Breast epithelium (tissue), 4 donors: ENCODE measurements at regions not wholly inside any gene's neighbourhood (a gene's known extent, or its start where the extent isn't known, plus 50 kb on each side); places are given as distances from the start of the nearest gene placed in this dataset.

Experiments
- DNase-seq, 2 donors: peaks; one replicate each; pipeline ENCODE4 v3.0.0-alpha.2; 2019; ENCODE audit warnings: low spot score in 2 of 2
- H3K27ac ChIP-seq, 2 donors: fragments of 200-600 bp; sonication (generic) in 1 of 2; one replicate each; pipeline ENCODE4 v1.5.1; 2016 to 2019; ENCODE audit warnings: mild to moderate bottlenecking in 1 of 2
- H3K27me3 ChIP-seq, 2 donors: fragments of 200-600 bp; sonication (generic) in 1 of 2; one replicate each; pipeline versions ENCODE4 v1.5.1 to v1.6.0; 2017 to 2019; ENCODE audit warnings: control low read depth in 1 of 2, mild to moderate bottlenecking in 1 of 2
- H3K36me3 ChIP-seq: fragments of 200-600 bp; one replicate; pipeline ENCODE4 v1.5.1; 2019
- H3K4me1 ChIP-seq, 2 donors: fragments of 200-600 bp; sonication (generic); one replicate each; pipeline ENCODE4 v1.5.1; 2016 to 2019; ENCODE audit warnings: control low read depth in 1 of 2
- H3K4me3 ChIP-seq, 3 donors: fragments of 200-600 bp; sonication (generic); 1 replicate in 2 of 3; 2 replicates in 1 of 3; pipeline ENCODE4 v1.5.1; 2016 to 2019; ENCODE audit warnings: mild to moderate bottlenecking in 3 of 3, moderate library complexity in 2 of 3
- H3K9me3 ChIP-seq, 2 donors: fragments of 200-600 bp; sonication (generic) in 1 of 2; one replicate each; pipeline ENCODE4 v1.5.1; 2016 to 2019; ENCODE audit warnings: control low read depth in 1 of 2
- POLR2A ChIP-seq: fragments of 450-650 bp; IDR thresholded peaks from one replicate; pipeline ENCODE4 v1.6.1; 2016; ENCODE audit warnings: antibody characterized with exemption, mild to moderate bottlenecking, moderate library complexity
- POLR2AphosphoS5 ChIP-seq, 3 donors: sonication (generic); formaldehyde crosslinking; IDR thresholded peaks; one replicate each; pipeline ENCODE4 v1.6.1; 2017; ENCODE audit warnings: antibody characterized with exemption in 3 of 3
- intact Hi-C: fragments of 100-400 bp; cut with DNase I; formaldehyde crosslinking; loops from one replicate; pipeline ENCODE4 v1.15.1; 2023; ENCODE audit warnings: low total_unique reads
- TF ChIP-seq, protein P1 (sequence below), 3 donors: fragments of 450-650 bp; IDR thresholded peaks; one replicate each; pipeline ENCODE4 v1.5.1; 2016 to 2017; ENCODE audit warnings: antibody characterized with exemption in 3 of 3, mild to moderate bottlenecking in 3 of 3, moderate library complexity in 3 of 3

DNA sequence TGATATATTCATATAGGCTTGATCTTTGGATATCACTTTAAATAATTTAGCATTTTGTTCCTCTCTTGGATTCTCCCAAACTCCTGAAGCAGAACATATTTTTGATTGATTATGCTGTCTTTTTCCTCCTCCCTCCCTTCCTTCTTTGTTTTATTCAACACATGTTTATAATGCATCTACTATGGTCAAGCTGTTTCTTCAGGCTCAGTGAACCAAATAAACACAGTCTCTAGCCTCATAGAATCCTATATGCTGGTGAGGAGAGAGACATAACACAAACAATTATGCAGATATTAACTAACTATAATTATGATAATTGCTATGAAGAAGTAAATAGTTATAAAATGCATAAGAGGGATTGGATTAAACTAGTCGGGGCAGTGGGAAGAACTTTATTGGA, 1023.6 kb upstream of the RAG2 start:
- TF ChIP-seq, protein P1, sequence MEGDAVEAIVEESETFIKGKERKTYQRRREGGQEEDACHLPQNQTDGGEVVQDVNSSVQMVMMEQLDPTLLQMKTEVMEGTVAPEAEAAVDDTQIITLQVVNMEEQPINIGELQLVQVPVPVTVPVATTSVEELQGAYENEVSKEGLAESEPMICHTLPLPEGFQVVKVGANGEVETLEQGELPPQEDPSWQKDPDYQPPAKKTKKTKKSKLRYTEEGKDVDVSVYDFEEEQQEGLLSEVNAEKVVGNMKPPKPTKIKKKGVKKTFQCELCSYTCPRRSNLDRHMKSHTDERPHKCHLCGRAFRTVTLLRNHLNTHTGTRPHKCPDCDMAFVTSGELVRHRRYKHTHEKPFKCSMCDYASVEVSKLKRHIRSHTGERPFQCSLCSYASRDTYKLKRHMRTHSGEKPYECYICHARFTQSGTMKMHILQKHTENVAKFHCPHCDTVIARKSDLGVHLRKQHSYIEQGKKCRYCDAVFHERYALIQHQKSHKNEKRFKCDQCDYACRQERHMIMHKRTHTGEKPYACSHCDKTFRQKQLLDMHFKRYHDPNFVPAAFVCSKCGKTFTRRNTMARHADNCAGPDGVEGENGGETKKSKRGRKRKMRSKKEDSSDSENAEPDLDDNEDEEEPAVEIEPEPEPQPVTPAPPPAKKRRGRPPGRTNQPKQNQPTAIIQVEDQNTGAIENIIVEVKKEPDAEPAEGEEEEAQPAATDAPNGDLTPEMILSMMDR (IDR thresholded peaks at IDR 0.05): no peak
- TF ChIP-seq POLR2A: no peak
- TF ChIP-seq POLR2AphosphoS5 (IDR thresholded peaks at IDR 0.05): no peak
- DNase-seq: no peak
- H3K27me3 ChIP-seq: no peaks in the 10 kb centered on the region
- H3K4me1 ChIP-seq: no peaks in the 10 kb centered on the region
- no peaks in the 10 kb centered on the region for H3K36me3 ChIP-seq
- no peaks in the 10 kb centered on the region for H3K9me3 ChIP-seq
- intact Hi-C loops: no loop called here
- H3K27ac ChIP-seq: no peak overlapping the region
- no peak overlapping the region for H3K4me3 ChIP-seq

- Histone ChIP-seq H3K27ac (no peak overlapping the region), H3K36me3 (no peaks in the 10 kb centered on the region), H3K4me1 (no peaks in the 10 kb centered on the region), H3K9me3 (no peaks in the 10 kb centered on the region), H3K27me3 (no peaks in the 10 kb centered on the region), H3K4me3 (no peak overlapping the region)
- intact Hi-C loops: no loop called here
- DNase-seq: no peak
- TF ChIP-seq POLR2AphosphoS5 (IDR thresholded peaks at IDR 0.05) (no peak), POLR2A (no peak)
- TF ChIP-seq, protein P1 (IDR thresholded peaks at IDR 0.05): no peak
Observed at GRCh38 chr11:37616291-37616690, 1018.3 kb upstream of the RAG2 start.

GRCh38 chr11:37613031-37613430, 1015.0 kb upstream of the RAG2 start:
- intact Hi-C loops: no loop called here
- H3K27ac ChIP-seq: no peak overlapping the region
- no peak for DNase-seq
- no peaks in the 10 kb centered on the region for H3K4me1 ChIP-seq
- no peaks in the 10 kb centered on the region for H3K36me3 ChIP-seq
- H3K9me3 ChIP-seq: no peaks in the 10 kb centered on the region
- no peak for TF ChIP-seq POLR2AphosphoS5 (IDR thresholded peaks at IDR 0.05)
- TF ChIP-seq, protein P1 (IDR thresholded peaks at IDR 0.05): no peak
- TF ChIP-seq POLR2A: no peak
- H3K27me3 ChIP-seq: no peaks in the 10 kb centered on the region
- H3K4me3 ChIP-seq: no peak overlapping the region

DNA sequence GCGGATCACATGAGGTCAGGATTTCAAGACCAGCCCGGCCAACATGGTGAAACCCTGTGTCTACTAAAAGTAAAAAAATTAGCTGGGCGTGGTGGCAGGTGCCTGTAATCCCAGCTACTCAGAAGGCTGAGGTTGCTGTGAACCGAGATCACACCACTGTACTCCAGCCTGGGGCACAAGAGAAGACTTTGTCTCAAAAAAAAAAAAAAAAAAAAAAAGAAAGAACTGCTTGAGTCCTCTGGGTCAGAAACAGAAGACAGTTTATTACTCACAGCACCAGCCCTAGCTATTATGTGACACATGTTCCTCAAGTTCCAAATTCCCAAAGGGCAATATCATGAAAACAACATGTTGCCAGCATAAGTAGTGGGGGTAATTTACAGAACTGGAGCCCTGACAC, 1014.1 kb upstream of the RAG2 start:
- TF ChIP-seq, protein P1 (IDR thresholded peaks at IDR 0.05): no peak
- TF ChIP-seq POLR2AphosphoS5 (IDR thresholded peaks at IDR 0.05) (no peak), POLR2A (no peak)
- H3K36me3 ChIP-seq: no peaks in the 10 kb centered on the region
- no peak overlapping the region for H3K4me3 ChIP-seq
- no peak for DNase-seq
- H3K27ac ChIP-seq: no peak overlapping the region
- H3K27me3 ChIP-seq: no peaks in the 10 kb centered on the region
- intact Hi-C loops: no loop called here
- H3K9me3 ChIP-seq: no peaks in the 10 kb centered on the region
- no peaks in the 10 kb centered on the region for H3K4me1 ChIP-seq

DNA sequence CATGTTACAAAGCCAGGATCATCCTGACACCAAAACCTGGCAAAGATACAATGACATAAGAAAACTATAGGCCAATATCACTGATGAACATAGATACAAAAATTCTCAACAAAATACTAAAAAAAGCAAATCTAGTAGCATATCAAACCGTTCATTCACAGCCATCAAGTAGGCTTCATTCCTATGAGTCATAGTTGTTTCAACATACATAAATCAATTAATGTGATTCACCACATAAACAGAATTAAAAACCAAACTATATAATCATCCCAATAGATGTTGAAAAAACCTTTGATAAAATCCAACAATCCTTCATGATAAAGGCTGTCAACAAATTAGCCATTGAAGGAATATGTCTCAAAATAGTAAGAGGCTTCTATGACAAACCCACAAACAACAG, 1007.2 kb upstream of the RAG2 start:
- H3K27ac ChIP-seq: no peak overlapping the region
- no peaks in the 10 kb centered on the region for H3K36me3 ChIP-seq
- peaks cover 0 to 11% of the 10 kb centered on the region in 2 donors for H3K9me3 ChIP-seq
- H3K4me1 ChIP-seq: no peaks in the 10 kb centered on the region
- TF ChIP-seq, protein P1 (IDR thresholded peaks at IDR 0.05): no peak
- intact Hi-C loops: no loop called here
- no peak for DNase-seq
- no peaks in the 10 kb centered on the region for H3K27me3 ChIP-seq
- no peak overlapping the region for H3K4me3 ChIP-seq
